ENCODE measurements at regions not wholly inside any gene's neighbourhood (a gene's known extent, or its start where the extent isn't known, plus 50 kb on each side); places are given as distances from the start of the nearest gene placed in this dataset.

DNA sequence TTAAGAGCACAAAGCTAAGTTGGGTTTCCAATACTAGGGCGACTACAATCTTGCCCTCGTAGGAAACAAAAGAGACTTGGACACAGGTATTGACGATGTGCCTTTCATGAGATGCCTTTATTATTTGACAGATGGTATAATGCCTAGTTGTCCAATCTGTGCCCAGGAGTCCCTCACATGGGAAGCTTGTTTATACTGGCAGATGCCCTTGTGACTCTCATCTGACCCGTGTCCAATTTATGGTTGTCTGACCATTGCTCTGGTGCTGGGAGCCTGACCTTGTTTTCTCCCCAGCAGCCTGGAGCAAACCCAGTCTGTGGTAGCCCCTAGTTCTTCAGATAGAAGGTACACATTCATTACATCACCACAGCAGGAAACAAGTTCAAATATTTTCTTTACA, 511.7 kb downstream of the AGTPBP1 start:
- TF ChIP-seq CREB1 (IDR thresholded peaks at IDR 0.05; ENCODE audit: low read depth) (no peak), RAD21 (IDR thresholded peaks at IDR 0.05; ENCODE audit: low read depth) (no peak), EP300 (IDR thresholded peaks at IDR 0.05; ENCODE audit: borderline replicate concordance) (no peak), TEAD4 (IDR thresholded peaks at IDR 0.05) (no peak), ZBTB7A (IDR thresholded peaks at IDR 0.05; ENCODE audit: low read depth) (no peak), TAF1 (IDR thresholded peaks at IDR 0.05; ENCODE audit: low read depth) (no peak), FOXM1 (IDR thresholded peaks at IDR 0.05; ENCODE audit: borderline replicate concordance, low read depth) (no peak), NFIC (IDR thresholded peaks at IDR 0.05) (no peak), CEBPB (IDR thresholded peaks at IDR 0.05) (no peak), EGR1 (IDR thresholded peaks at IDR 0.05) (no peak), YY1 (IDR thresholded peaks at IDR 0.05; ENCODE audit: low read depth) (no peak), TCF12 (IDR thresholded peaks at IDR 0.05; ENCODE audit: low read depth) (no peak)
- TF ChIP-seq, protein P1, sequence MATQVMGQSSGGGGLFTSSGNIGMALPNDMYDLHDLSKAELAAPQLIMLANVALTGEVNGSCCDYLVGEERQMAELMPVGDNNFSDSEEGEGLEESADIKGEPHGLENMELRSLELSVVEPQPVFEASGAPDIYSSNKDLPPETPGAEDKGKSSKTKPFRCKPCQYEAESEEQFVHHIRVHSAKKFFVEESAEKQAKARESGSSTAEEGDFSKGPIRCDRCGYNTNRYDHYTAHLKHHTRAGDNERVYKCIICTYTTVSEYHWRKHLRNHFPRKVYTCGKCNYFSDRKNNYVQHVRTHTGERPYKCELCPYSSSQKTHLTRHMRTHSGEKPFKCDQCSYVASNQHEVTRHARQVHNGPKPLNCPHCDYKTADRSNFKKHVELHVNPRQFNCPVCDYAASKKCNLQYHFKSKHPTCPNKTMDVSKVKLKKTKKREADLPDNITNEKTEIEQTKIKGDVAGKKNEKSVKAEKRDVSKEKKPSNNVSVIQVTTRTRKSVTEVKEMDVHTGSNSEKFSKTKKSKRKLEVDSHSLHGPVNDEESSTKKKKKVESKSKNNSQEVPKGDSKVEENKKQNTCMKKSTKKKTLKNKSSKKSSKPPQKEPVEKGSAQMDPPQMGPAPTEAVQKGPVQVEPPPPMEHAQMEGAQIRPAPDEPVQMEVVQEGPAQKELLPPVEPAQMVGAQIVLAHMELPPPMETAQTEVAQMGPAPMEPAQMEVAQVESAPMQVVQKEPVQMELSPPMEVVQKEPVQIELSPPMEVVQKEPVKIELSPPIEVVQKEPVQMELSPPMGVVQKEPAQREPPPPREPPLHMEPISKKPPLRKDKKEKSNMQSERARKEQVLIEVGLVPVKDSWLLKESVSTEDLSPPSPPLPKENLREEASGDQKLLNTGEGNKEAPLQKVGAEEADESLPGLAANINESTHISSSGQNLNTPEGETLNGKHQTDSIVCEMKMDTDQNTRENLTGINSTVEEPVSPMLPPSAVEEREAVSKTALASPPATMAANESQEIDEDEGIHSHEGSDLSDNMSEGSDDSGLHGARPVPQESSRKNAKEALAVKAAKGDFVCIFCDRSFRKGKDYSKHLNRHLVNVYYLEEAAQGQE (IDR thresholded peaks at IDR 0.05; ENCODE audit: low read depth) = no peak
- TF ChIP-seq, protein P2, sequence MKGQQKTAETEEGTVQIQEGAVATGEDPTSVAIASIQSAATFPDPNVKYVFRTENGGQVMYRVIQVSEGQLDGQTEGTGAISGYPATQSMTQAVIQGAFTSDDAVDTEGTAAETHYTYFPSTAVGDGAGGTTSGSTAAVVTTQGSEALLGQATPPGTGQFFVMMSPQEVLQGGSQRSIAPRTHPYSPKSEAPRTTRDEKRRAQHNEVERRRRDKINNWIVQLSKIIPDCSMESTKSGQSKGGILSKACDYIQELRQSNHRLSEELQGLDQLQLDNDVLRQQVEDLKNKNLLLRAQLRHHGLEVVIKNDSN (IDR thresholded peaks at IDR 0.05) = no peak
- TF ChIP-seq, protein P3, sequence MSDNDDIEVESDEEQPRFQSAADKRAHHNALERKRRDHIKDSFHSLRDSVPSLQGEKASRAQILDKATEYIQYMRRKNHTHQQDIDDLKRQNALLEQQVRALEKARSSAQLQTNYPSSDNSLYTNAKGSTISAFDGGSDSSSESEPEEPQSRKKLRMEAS (IDR thresholded peaks at IDR 0.05) = no peak

DNA sequence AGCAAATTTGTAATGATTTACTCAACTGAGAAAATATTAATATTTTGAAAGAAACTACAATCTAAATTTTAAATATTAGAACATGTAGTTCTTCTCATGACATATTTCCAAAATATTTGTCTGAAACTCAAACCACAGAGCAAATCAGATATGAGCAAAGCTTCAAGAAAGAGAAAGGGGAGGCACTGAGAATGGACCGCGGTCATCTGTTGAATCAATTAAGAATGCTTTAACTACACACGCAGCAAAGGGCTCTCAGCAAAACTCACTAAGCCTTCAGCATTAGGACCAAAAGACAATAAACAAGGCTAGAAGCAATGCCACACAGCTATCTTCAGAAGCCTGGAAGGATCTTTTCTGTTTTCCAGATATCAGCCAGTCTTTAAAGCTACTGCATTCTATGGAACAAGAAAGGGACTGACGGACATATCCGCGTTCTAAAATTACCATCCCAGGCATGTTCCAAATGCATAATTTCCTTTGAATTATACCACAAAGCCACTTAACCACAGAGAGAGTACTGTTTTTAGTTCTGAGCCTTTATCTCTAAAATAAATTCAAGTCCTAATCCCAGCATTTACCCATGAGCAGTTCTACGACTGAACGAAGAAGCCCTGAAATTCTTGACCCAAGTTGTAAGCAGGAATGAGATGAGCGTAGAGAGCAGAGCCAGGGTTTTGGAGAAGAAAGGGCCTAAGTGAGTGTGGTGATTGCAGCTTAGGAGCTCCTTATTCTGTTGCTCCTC, 513.5 kb downstream of the AGTPBP1 start:
- TF ChIP-seq YY1 (IDR thresholded peaks at IDR 0.05; ENCODE audit: low read depth) = no peak
- no peak for TF ChIP-seq ZBTB7A (IDR thresholded peaks at IDR 0.05; ENCODE audit: low read depth)
- TF ChIP-seq EGR1 (IDR thresholded peaks at IDR 0.05) = no peak
- no peak for TF ChIP-seq TCF12 (IDR thresholded peaks at IDR 0.05; ENCODE audit: low read depth)
- no peak for TF ChIP-seq FOXM1 (IDR thresholded peaks at IDR 0.05; ENCODE audit: borderline replicate concordance, low read depth)
- no peak for TF ChIP-seq CEBPB (IDR thresholded peaks at IDR 0.05)
- TF ChIP-seq RAD21 (IDR thresholded peaks at IDR 0.05; ENCODE audit: low read depth) = no peak
- TF ChIP-seq, protein P1 (IDR thresholded peaks at IDR 0.05; ENCODE audit: low read depth) = no peak
- TF ChIP-seq, protein P3 (IDR thresholded peaks at IDR 0.05) = no peak
- TF ChIP-seq, protein P2 (IDR thresholded peaks at IDR 0.05) = no peak
- no peak for TF ChIP-seq TAF1 (IDR thresholded peaks at IDR 0.05; ENCODE audit: low read depth)
- TF ChIP-seq TEAD4 (IDR thresholded peaks at IDR 0.05) = no peak
- no peak for TF ChIP-seq CREB1 (IDR thresholded peaks at IDR 0.05; ENCODE audit: low read depth)
- no peak for TF ChIP-seq NFIC (IDR thresholded peaks at IDR 0.05)
- TF ChIP-seq EP300 (IDR thresholded peaks at IDR 0.05; ENCODE audit: borderline replicate concordance) = no peak

DNA sequence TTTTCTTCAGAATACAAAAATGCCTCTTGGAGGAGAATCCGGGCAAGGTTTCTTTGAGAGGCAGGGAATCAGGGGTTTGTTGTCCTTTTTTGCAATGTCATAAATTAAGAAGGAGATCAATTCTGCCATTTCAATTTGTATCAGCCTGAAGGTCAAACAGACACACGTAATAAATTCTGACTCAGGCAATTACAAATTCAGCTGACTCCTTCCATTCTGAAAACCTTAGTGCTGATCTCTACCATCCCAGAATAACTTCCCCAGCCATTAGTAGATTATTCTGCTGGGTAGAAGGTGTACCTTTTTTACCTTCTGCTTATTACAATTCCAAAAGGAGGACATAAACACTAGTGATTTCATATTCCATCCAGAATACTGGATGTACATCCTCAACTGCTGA, 516.6 kb downstream of the AGTPBP1 start:
- TF ChIP-seq EP300 (IDR thresholded peaks at IDR 0.05; ENCODE audit: borderline replicate concordance) (no peak), TEAD4 (IDR thresholded peaks at IDR 0.05) (no peak), YY1 (IDR thresholded peaks at IDR 0.05; ENCODE audit: low read depth) (no peak), EGR1 (IDR thresholded peaks at IDR 0.05) (no peak), RAD21 (IDR thresholded peaks at IDR 0.05; ENCODE audit: low read depth) (no peak), CREB1 (IDR thresholded peaks at IDR 0.05; ENCODE audit: low read depth) (no peak), TAF1 (IDR thresholded peaks at IDR 0.05; ENCODE audit: low read depth) (no peak), TCF12 (IDR thresholded peaks at IDR 0.05; ENCODE audit: low read depth) (no peak), CEBPB (IDR thresholded peaks at IDR 0.05) (no peak), NFIC (IDR thresholded peaks at IDR 0.05) (no peak), ZBTB7A (IDR thresholded peaks at IDR 0.05; ENCODE audit: low read depth) (no peak)
- TF ChIP-seq, protein P3 (IDR thresholded peaks at IDR 0.05) = no peak

DNA sequence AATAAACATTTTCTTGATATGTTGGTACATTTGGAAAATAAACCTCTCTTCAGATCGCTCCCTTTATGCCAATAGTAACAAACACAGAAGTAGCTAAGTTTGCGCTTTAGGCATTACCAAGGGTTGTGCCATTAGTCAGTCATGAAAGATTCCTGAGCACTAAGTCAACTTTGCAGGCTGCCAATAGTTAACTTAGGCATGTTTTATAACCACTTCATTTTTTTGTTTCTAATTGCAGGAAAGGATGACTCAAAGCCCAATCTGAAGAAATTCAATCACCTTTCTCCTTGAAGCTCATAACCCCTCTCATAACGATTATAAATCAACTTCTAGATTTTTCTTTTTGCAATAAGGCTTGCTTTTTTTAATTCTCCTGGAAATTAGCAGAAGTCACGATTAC, 517.0 kb downstream of the AGTPBP1 start:
- TF ChIP-seq CREB1 (IDR thresholded peaks at IDR 0.05; ENCODE audit: low read depth) = no peak
- no peak for TF ChIP-seq YY1 (IDR thresholded peaks at IDR 0.05; ENCODE audit: low read depth)
- TF ChIP-seq, protein P1 (IDR thresholded peaks at IDR 0.05; ENCODE audit: low read depth) = no peak
- TF ChIP-seq EGR1 (IDR thresholded peaks at IDR 0.05) = no peak
- TF ChIP-seq TEAD4 (IDR thresholded peaks at IDR 0.05) = no peak
- no peak for TF ChIP-seq RAD21 (IDR thresholded peaks at IDR 0.05; ENCODE audit: low read depth)
- TF ChIP-seq NFIC (IDR thresholded peaks at IDR 0.05) = no peak
- no peak for TF ChIP-seq CEBPB (IDR thresholded peaks at IDR 0.05)
- no peak for TF ChIP-seq TAF1 (IDR thresholded peaks at IDR 0.05; ENCODE audit: low read depth)
- TF ChIP-seq ZBTB7A (IDR thresholded peaks at IDR 0.05; ENCODE audit: low read depth) = no peak
- TF ChIP-seq, protein P2 (IDR thresholded peaks at IDR 0.05) = no peak
- TF ChIP-seq TCF12 (IDR thresholded peaks at IDR 0.05; ENCODE audit: low read depth) = no peak
- TF ChIP-seq EP300 (IDR thresholded peaks at IDR 0.05; ENCODE audit: borderline replicate concordance) = no peak
- TF ChIP-seq FOXM1 (IDR thresholded peaks at IDR 0.05; ENCODE audit: borderline replicate concordance, low read depth) = no peak
- TF ChIP-seq, protein P3 (IDR thresholded peaks at IDR 0.05) = no peak

Data from Ishikawa (cell line).